Central memory CD8-positive, alpha-beta T cell (primary cell): ENCODE measurements at regions not wholly inside any gene's neighbourhood (a gene's known extent, or its start where the extent isn't known, plus 50 kb on each side); places are given as distances from the start of the nearest gene placed in this dataset.

Experiments used
- ATAC-seq: fragments of 150-1000 bp; cut with Tn5 transposase; replicated peaks from 2 replicates; pipeline ENCODE4 v1.10.0; 2022; ENCODE audit warnings: mild to moderate bottlenecking, moderate FRiP score, moderate number of reproducible peaks; ENCODE audit not compliant: poor library complexity, severe bottlenecking; ENCODE audit errors: extremely low read depth
- DNase-seq, 2 donors: peaks; one replicate each; pipeline ENCODE4 v3.0.0; 2021; ENCODE audit warnings: low spot score in 2 of 2
- H3K27ac Mint-ChIP-seq: one replicate; pipeline ENCODE4 v1.8.0; 2022; ENCODE audit warnings: low read depth, mild to moderate bottlenecking, moderate library complexity, mixed read lengths
- H3K27me3 Mint-ChIP-seq: one replicate; pipeline ENCODE4 v1.8.0; 2022; ENCODE audit warnings: mixed read lengths
- H3K36me3 Mint-ChIP-seq: one replicate; pipeline ENCODE4 v1.8.0; 2022; ENCODE audit warnings: mild to moderate bottlenecking, moderate library complexity, mixed read lengths; ENCODE audit not compliant: insufficient read depth
- H3K4me1 Mint-ChIP-seq: one replicate; pipeline ENCODE4 v1.8.0; 2022; ENCODE audit warnings: mixed read lengths
- H3K4me3 Mint-ChIP-seq: one replicate; pipeline ENCODE4 v1.8.0; 2022; ENCODE audit warnings: mild to moderate bottlenecking, moderate library complexity, mixed read lengths
- H3K9me3 Mint-ChIP-seq: one replicate; pipeline ENCODE4 v1.8.0; 2022; ENCODE audit warnings: mixed read lengths

- no peaks in the 10 kb centered on the region for H3K27me3 Mint-ChIP-seq
- H3K36me3 Mint-ChIP-seq: no peaks in the 10 kb centered on the region
- H3K27ac Mint-ChIP-seq: no peak overlapping the region
These were observed 1074.2 kb upstream of the INTU start for GRCh38 chr4:126558596-126558995.

DNA sequence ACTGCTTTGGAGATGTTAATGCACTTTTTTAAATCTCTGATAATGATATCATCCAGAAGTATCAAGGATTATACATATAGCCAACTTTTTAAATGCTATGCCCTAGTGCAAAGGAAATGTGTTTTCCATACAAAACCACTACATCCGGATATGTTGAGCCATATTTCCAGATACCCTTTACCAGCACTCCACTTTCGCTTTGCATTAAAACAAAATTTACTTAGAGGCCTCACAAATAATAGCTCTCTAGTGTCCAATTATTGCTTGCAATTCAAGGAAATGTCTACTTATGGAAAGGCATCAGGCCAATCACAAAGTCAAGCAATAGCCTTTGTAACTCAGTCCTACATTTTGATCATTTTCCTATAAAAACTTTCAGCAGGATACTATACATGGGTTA lies 1072.8 kb upstream of the INTU start:
- Mint-ChIP-seq H3K4me1 (no peaks in the 10 kb centered on the region), H3K9me3 (peaks cover 7% of the 10 kb centered on the region), H3K36me3 (no peaks in the 10 kb centered on the region), H3K27ac (no peak overlapping the region), H3K4me3 (no peak overlapping the region), H3K27me3 (no peaks in the 10 kb centered on the region)
- ATAC-seq (no peak), DNase-seq (no peak)

More at GRCh38 chr4:126558596-126558995, 1074.2 kb upstream of the INTU start:
- ATAC-seq (no peak), DNase-seq (no peak)
- Mint-ChIP-seq H3K9me3 (peaks cover 14% of the 10 kb centered on the region), H3K4me1 (no peaks in the 10 kb centered on the region), H3K4me3 (no peak overlapping the region)

- no peaks in the 10 kb centered on the region for H3K4me1 Mint-ChIP-seq
- DNase-seq: no peak
- no peak overlapping the region for H3K27ac Mint-ChIP-seq
- peaks cover 5% of the 10 kb centered on the region for H3K9me3 Mint-ChIP-seq
- no peaks in the 10 kb centered on the region for H3K36me3 Mint-ChIP-seq
- no peak for ATAC-seq
- H3K4me3 Mint-ChIP-seq: no peak overlapping the region
- no peaks in the 10 kb centered on the region for H3K27me3 Mint-ChIP-seq
These were observed 1072.0 kb upstream of the INTU start for GRCh38 chr4:126560794-126561193.

- Mint-ChIP-seq H3K9me3 (peaks cover 5% of the 10 kb centered on the region), H3K4me3 (no peak overlapping the region), H3K27me3 (no peaks in the 10 kb centered on the region), H3K36me3 (no peaks in the 10 kb centered on the region), H3K4me1 (no peaks in the 10 kb centered on the region), H3K27ac (no peak overlapping the region)
- no peak for DNase-seq
- no peak for ATAC-seq
These were observed 1069.4 kb upstream of the INTU start for GRCh38 chr4:126563389-126563788.

- Mint-ChIP-seq H3K27ac (no peak overlapping the region), H3K27me3 (no peaks in the 10 kb centered on the region), H3K4me3 (no peak overlapping the region), H3K4me1 (no peaks in the 10 kb centered on the region), H3K9me3 (peaks cover 10% of the 10 kb centered on the region), H3K36me3 (no peaks in the 10 kb centered on the region)
- ATAC-seq: no peak
- DNase-seq: no peak
These were observed 1068.4 kb upstream of the INTU start for GRCh38 chr4:126564283-126564854.

DNA sequence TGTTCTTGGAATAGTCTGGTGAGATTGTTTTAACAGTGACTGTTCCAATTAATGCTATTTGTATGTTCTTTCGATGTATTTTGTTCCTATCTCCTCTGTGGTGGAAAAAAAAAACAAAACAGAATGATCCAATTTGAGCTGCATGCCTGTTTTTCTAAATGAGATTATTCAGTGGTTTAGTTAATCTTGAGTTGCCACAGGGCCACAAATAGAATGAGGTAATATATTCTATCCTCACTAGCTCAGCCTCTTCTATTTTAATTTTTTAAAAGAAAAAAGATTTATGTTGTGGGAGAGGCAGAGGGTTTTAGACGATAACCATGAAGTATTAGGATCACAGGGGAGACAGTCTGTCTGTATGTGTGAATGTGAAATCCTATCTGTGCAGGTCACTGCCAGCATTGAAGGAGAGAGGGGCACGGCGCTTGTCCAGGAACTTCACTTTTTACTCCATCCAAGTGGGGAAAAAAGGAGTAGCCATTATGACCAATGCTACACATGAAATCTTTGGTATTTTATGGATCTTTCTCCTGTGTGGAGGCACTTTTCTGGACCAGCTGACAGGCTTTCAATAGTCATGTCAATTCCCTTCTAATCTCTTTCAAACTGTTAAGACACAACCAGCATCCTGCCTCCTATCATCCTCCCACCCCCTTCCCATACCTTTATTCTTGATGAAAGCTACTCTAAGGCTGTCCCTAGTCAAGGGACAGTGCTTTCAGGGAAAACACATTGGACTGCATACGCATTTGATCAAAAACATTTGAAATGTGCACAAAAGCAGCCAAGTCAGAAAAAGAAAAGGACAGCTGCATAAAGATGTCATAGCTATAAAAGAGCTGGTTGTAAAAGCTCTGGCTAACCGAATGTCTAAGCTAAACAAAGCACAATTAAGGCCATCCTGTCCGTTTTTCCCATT lies 1063.8 kb upstream of the INTU start:
- ATAC-seq: no peak
- H3K27ac Mint-ChIP-seq: no peak overlapping the region

DNA sequence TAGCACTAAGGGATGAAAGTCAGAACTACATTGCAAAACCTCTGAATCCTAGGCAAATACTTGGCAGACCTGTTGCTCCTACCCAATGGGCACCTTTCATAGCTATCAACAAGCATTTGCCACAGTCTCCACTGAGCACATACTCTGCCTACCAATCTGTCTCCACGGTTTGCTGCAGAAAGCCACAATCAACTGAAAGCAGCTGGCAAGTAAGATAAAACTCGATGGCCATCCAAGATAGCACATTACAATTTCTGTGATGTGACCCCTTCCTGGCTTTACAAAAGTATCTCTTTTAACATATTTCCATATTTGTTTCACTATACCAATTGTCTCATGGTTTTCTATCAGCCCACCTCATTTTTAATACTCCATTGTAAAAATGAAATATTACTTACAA lies 1060.5 kb upstream of the INTU start:
- no peak overlapping the region for H3K27ac Mint-ChIP-seq
- H3K27me3 Mint-ChIP-seq: no peaks in the 10 kb centered on the region
- no peaks in the 10 kb centered on the region for H3K4me1 Mint-ChIP-seq
- H3K9me3 Mint-ChIP-seq: peaks cover 7% of the 10 kb centered on the region
- H3K4me3 Mint-ChIP-seq: no peak overlapping the region
- H3K36me3 Mint-ChIP-seq: no peaks in the 10 kb centered on the region
- no peak for ATAC-seq
- no peak for DNase-seq

More for the DNA sequence above, 1063.8 kb upstream of the INTU start:
- H3K4me3 Mint-ChIP-seq: no peak overlapping the region
- no peaks in the 10 kb centered on the region for H3K4me1 Mint-ChIP-seq
- no peaks in the 10 kb centered on the region for H3K27me3 Mint-ChIP-seq
- H3K36me3 Mint-ChIP-seq: no peaks in the 10 kb centered on the region
- H3K9me3 Mint-ChIP-seq: peaks cover 5% of the 10 kb centered on the region
- DNase-seq: no peak

DNA sequence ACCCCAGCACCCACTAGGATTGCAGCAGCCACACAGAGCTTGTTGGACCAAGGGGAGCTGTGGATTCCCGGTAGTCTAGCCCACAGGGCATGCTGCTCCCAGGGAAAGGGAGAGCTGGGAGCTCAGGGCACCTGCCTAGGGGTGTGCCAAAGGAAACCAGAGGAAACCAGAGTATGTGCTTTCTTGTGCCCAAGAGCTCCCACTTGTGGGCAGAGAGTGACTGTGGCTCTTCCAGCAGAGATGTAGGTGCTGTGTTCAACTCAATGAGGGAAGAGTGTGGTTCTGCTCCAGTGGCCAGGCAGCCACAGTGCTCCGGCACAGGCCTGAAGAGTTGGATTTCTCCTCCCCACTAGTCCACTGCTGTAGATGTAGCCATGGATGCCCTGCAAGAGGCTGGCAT lies 1050.0 kb upstream of the INTU start:
- no peak for DNase-seq
- Mint-ChIP-seq H3K27me3 (no peaks in the 10 kb centered on the region), H3K9me3 (peaks cover 34% of the 10 kb centered on the region), H3K4me3 (no peak overlapping the region), H3K4me1 (no peaks in the 10 kb centered on the region), H3K27ac (no peak overlapping the region), H3K36me3 (no peaks in the 10 kb centered on the region)
- no peak for ATAC-seq

DNA sequence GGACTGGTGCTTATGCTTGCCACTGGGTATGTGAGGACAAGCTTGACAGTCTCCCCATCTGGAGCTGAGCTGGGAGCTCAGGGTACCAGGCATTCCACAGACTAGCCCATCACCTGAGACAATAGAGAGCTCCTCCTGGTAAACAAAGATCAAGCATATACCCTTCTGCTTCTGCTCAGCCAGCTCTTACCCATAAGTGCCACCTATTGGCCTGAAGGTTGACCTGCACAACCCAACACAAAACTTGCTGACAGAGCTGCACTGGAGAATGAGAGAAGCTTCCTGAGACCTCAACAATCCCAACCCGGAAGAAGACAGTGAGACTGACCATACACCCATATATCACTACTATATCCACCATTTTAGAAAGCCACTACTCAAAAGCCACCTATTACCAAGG lies 1049.2 kb upstream of the INTU start:
- Mint-ChIP-seq H3K4me3 (no peak overlapping the region), H3K9me3 (peaks cover 32% of the 10 kb centered on the region), H3K27ac (no peak overlapping the region), H3K4me1 (no peaks in the 10 kb centered on the region), H3K27me3 (no peaks in the 10 kb centered on the region), H3K36me3 (no peaks in the 10 kb centered on the region)
- DNase-seq (no peak), ATAC-seq (no peak)

- no peaks in the 10 kb centered on the region for H3K27me3 Mint-ChIP-seq
- H3K36me3 Mint-ChIP-seq: no peaks in the 10 kb centered on the region
- no peak overlapping the region for H3K4me3 Mint-ChIP-seq
- ATAC-seq: no peak
- no peaks in the 10 kb centered on the region for H3K4me1 Mint-ChIP-seq
- no peak overlapping the region for H3K27ac Mint-ChIP-seq
- DNase-seq: no peak
- H3K9me3 Mint-ChIP-seq: peaks cover 9% of the 10 kb centered on the region
These were observed 1041.2 kb upstream of the INTU start for GRCh38 chr4:126591583-126591982.

- ATAC-seq (no peak), DNase-seq (no peak)
- H3K4me3 Mint-ChIP-seq: no peak overlapping the region
- no peak overlapping the region for H3K27ac Mint-ChIP-seq
- no peaks in the 10 kb centered on the region for H3K36me3 Mint-ChIP-seq
- peaks cover 7% of the 10 kb centered on the region for H3K9me3 Mint-ChIP-seq
- no peaks in the 10 kb centered on the region for H3K27me3 Mint-ChIP-seq
- no peaks in the 10 kb centered on the region for H3K4me1 Mint-ChIP-seq
These were observed 1040.7 kb upstream of the INTU start for GRCh38 chr4:126592088-126592487.

- H3K27me3 Mint-ChIP-seq: no peaks in the 10 kb centered on the region
- H3K4me3 Mint-ChIP-seq: no peak overlapping the region
These were observed 1039.1 kb upstream of the INTU start for GRCh38 chr4:126593626-126594025.

DNA sequence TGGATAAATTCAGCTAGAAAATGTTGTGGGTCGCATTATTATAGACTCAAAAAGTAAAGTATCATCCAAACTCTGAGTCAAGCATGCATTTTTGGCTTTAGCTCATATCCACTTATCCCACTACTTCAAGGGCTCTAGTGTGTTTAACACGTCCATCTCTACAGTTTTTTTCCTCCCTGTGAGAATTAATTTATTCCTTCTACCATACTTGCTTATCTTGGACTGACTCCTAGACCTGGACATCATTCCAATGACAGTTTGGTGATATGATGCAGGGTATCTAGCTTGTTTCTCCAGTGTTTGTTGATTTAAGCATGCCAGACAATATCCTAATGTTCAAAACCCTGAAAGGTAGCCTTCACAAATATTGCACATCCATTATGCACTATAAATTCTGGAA lies 1037.1 kb upstream of the INTU start:
- Mint-ChIP-seq H3K4me1 (no peaks in the 10 kb centered on the region), H3K27ac (no peak overlapping the region), H3K4me3 (no peak overlapping the region), H3K9me3 (peaks cover 7% of the 10 kb centered on the region), H3K27me3 (no peaks in the 10 kb centered on the region), H3K36me3 (no peaks in the 10 kb centered on the region)
- DNase-seq (no peak), ATAC-seq (no peak)

More at GRCh38 chr4:126593626-126594025, 1039.1 kb upstream of the INTU start:
- Mint-ChIP-seq H3K4me1 (no peaks in the 10 kb centered on the region), H3K36me3 (no peaks in the 10 kb centered on the region), H3K27ac (no peak overlapping the region), H3K9me3 (peaks cover 7% of the 10 kb centered on the region)
- no peak for DNase-seq
- ATAC-seq: no peak
